ENCODE measurements at regions not wholly inside any gene's neighbourhood (a gene's known extent, or its start where the extent isn't known, plus 50 kb on each side); places are given as distances from the start of the nearest gene placed in this dataset.

DNA sequence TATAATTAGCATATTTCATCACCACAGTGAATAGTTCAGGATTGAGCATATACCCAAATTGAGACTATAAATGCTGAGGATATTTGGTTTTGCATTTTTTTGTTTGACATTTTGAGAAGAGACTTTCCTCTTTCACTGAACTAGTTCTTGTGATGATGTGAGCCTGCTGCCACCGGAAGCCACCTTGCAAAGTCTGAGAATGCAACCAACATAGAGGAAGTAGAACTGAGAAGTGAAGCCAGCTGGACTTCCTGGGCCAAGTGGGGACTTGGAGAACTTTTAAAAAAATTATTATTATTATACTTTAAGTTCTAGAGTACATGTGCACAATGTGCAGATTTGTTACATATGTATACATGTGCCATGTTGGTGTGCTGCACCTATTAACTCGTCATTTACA, 102.3 kb downstream of the RPE65 start:
- no peak for TF ChIP-seq CTCF (IDR thresholded peaks at IDR 0.05; ENCODE audit: insufficient read depth, low read depth, low read length)
- no peak for TF ChIP-seq EZH2 (IDR thresholded peaks at IDR 0.05; ENCODE audit: insufficient read depth, low read length)

All from astrocyte (in vitro differentiated cells and primary cell).